ENCODE measurements at regions not wholly inside any gene's neighbourhood (a gene's known extent, or its start where the extent isn't known, plus 50 kb on each side); places are given as distances from the start of the nearest gene placed in this dataset.

- Histone ChIP-seq H3K27me3 (ENCODE audit: control insufficient read depth, insufficient read depth, low read length) (no peaks in the 10 kb centered on the region), H3K4me3 (ENCODE audit: low read depth in 2 of 2, low read length in 2 of 2) (no peak overlapping the region), H3K4me1 (ENCODE audit: control insufficient read depth, insufficient read depth, low read length) (no peaks in the 10 kb centered on the region), H3K36me3 (ENCODE audit: control insufficient read depth, insufficient read depth, low read length) (no peaks in the 10 kb centered on the region), H3K9me3 (ENCODE audit: control insufficient read depth, insufficient read depth, low read depth, low read length) (no peaks in the 10 kb centered on the region), H3K27ac (ENCODE audit: low read length) (no peak overlapping the region)
- no peak for ATAC-seq
- in situ Hi-C loops (cut with HindIII; ENCODE audit: low pct_unique_long_range_greater_than_20kb, low sequenced_read_pairs) = no loop called here
- DNase-seq (ENCODE audit: low read depth, low spot score) = peak; percentile 7
- peak; percentile 83 for TF ChIP-seq CTCF (IDR thresholded peaks at IDR 0.05)
- TF ChIP-seq POLR2AphosphoS5 (IDR thresholded peaks at IDR 0.05; ENCODE audit: low read depth, low read length) = no peak
- BruUV-seq (replicated peaks) = no TSS peak
- ChIA-PET CTCF (no interaction called here), POLR2A (no interaction called here)
- intact Hi-C loops (cut with micrococcal nuclease; ENCODE audit: unreplicated experiment) = loop anchor here (5.0 kb wide), 1 partner anchor 688 kb away; no protein-coding TSS in a partner anchor
Measured at GRCh38 chr2:854460-854859, 96.2 kb upstream of the SNTG2 start.

GRCh38 chr2:853203-853870, 97.3 kb upstream of the SNTG2 start:
- no peaks in the 10 kb centered on the region for H3K9me3 ChIP-seq (ENCODE audit: control insufficient read depth, insufficient read depth, low read depth, low read length)
- intact Hi-C loops (cut with micrococcal nuclease; ENCODE audit: unreplicated experiment) (loop anchor here (5.0 kb wide), 1 partner anchor 689 kb away; no protein-coding TSS in a partner anchor), in situ Hi-C loops (cut with HindIII; ENCODE audit: low pct_unique_long_range_greater_than_20kb, low sequenced_read_pairs) (no loop called here)
- H3K4me3 ChIP-seq (ENCODE audit: low read depth in 2 of 2, low read length in 2 of 2) = no peak overlapping the region
- H3K4me1 ChIP-seq (ENCODE audit: control insufficient read depth, insufficient read depth, low read length) = no peaks in the 10 kb centered on the region
- ChIA-PET POLR2A (interaction anchor here (0.6 kb wide), 1 partner anchor 114 kb away, joined by 6 read pairs; no protein-coding TSS in a partner anchor), CTCF (interaction anchor here (0.6 kb wide), 1 partner anchor 977 kb away, joined by 3 read pairs; no protein-coding TSS in a partner anchor)
- no peak for ATAC-seq
- H3K36me3 ChIP-seq (ENCODE audit: control insufficient read depth, insufficient read depth, low read length) = no peaks in the 10 kb centered on the region
- DNase-seq (ENCODE audit: low read depth, low spot score) = no peak
- BruUV-seq (replicated peaks) = no TSS peak
- TF ChIP-seq CTCF (IDR thresholded peaks at IDR 0.05) = no peak
- no peak for TF ChIP-seq REST (IDR thresholded peaks at IDR 0.05; ENCODE audit: insufficient read depth in 1 of 2, low read depth in 2 of 2, low read length in 1 of 2)
- TF ChIP-seq SIN3A (IDR thresholded peaks at IDR 0.05; ENCODE audit: borderline replicate concordance, insufficient read depth, low read depth, low read length) = no peak
- no peak for TF ChIP-seq TCF7L2 (IDR thresholded peaks at IDR 0.05; ENCODE audit: low read depth, low read length)
- no peak for TF ChIP-seq POLR2AphosphoS5 (IDR thresholded peaks at IDR 0.05; ENCODE audit: low read depth, low read length)
- no peaks in the 10 kb centered on the region for H3K27me3 ChIP-seq (ENCODE audit: control insufficient read depth, insufficient read depth, low read length)
- no peak overlapping the region for H3K27ac ChIP-seq (ENCODE audit: low read length)
